Endothelial cell of umbilical vein (primary cell): ENCODE measurements at regions not wholly inside any gene's neighbourhood (a gene's known extent, or its start where the extent isn't known, plus 50 kb on each side); places are given as distances from the start of the nearest gene placed in this dataset.

Experiments
- BruUV-seq: library from RNA; stranded (reverse); fragments of 400-500 nt; replicated peaks from 2 replicates; lab custom pipeline; 2021; lab: Mats Ljungman, UMichigan
- CTCF ChIA-PET: fragments of 300-600, 350-600 bp; sonication (Branson Sonifier 250); formaldehyde crosslinking; loops from one replicate; lab custom pipeline; 2021; ENCODE audit warnings: antibody characterized with exemption, inconsistent platforms; lab: Charles Lee
- POLR2A ChIA-PET: fragments of 300-600, 350-600 bp; sonication (Branson Sonifier 250); formaldehyde crosslinking; loops from one replicate; lab custom pipeline; 2021; ENCODE audit warnings: antibody characterized with exemption, inconsistent platforms; lab: Charles Lee
- DNase-seq: peaks from one replicate; pipeline ENCODE4 v3.0.0-alpha.2; 2011; ENCODE audit warnings: low read depth, low spot score
- FAIRE-seq: peaks from 2 replicates; lab custom pipeline; 2011; peaks lifted over from hg19 to GRCh38; lab: Jason Lieb, UNC
- H2AFZ ChIP-seq: 2 replicates; pipeline ENCODE4 v1.6.0; 2012; ENCODE audit warnings: low read depth, low read length, control low read depth, inconsistent platforms
- H3K27ac ChIP-seq: 2 replicates; pipeline ENCODE4 v1.5.1; 2011; ENCODE audit warnings: low read depth, mild to moderate bottlenecking, control low read depth, low read length, moderate library complexity; ENCODE audit not compliant: insufficient read depth
- H3K27me3 ChIP-seq, 2 experiments: 2 replicates each; pipeline versions ENCODE4 v1.6.0 to v1.6.1; 2011; ENCODE audit warnings: low read length in 2 of 2, mixed read lengths in 1 of 2; ENCODE audit not compliant: control insufficient read depth in 2 of 2, insufficient read depth in 2 of 2
- H3K36me3 ChIP-seq, 2 experiments: 2 replicates in 1 of 2; 3 replicates in 1 of 2; pipeline ENCODE4 v1.5.1; 2011; ENCODE audit warnings: low read length in 2 of 2, mild to moderate bottlenecking in 1 of 2, moderate library complexity in 1 of 2; ENCODE audit not compliant: control insufficient read depth in 2 of 2, insufficient read depth in 2 of 2; ENCODE audit errors: extremely low read depth in 1 of 2
- H3K4me1 ChIP-seq: 3 replicates; pipeline ENCODE4 v1.5.1; 2011; ENCODE audit warnings: mild to moderate bottlenecking, low read length; ENCODE audit not compliant: control insufficient read depth, insufficient read depth; ENCODE audit errors: extremely low read depth
- H3K4me2 ChIP-seq: 2 replicates; pipeline ENCODE4 v1.6.1; 2011; ENCODE audit warnings: low read length, control low read depth, mixed read lengths; ENCODE audit not compliant: insufficient read depth
- H3K4me3 ChIP-seq, 3 experiments: fragments of 200-600 bp in 1 of 3; sonication (generic), shearing (Covaris generic) in 1 of 3; replicated peaks in 1 of 3; 2 replicates each; pipeline ENCODE4 v1.5.1; 2011 to 2016; ENCODE audit warnings: control low read depth in 3 of 3, low read length in 3 of 3, mild to moderate bottlenecking in 2 of 3, inconsistent platforms in 1 of 3, low read depth in 1 of 3, moderate library complexity in 1 of 3; ENCODE audit not compliant: insufficient read depth in 1 of 3
- H3K79me2 ChIP-seq: 2 replicates; pipeline ENCODE4 v1.6.0; 2012; ENCODE audit warnings: low read length, inconsistent platforms; ENCODE audit not compliant: control insufficient read depth, insufficient read depth
- H3K9ac ChIP-seq: replicated peaks from 2 replicates; pipeline ENCODE3; 2011; ENCODE audit warnings: low read length, control low read depth; ENCODE audit not compliant: insufficient read depth; ENCODE audit errors: extremely low read depth
- H3K9me1 ChIP-seq: replicated peaks from 3 replicates; pipeline ENCODE4 v1.6.0; 2011; ENCODE audit warnings: mild to moderate bottlenecking, low read length; ENCODE audit not compliant: control insufficient read depth, insufficient read depth; ENCODE audit errors: extremely low read depth
- H3K9me3 ChIP-seq: replicated peaks from 2 replicates; pipeline ENCODE4 v1.5.1; 2012; ENCODE audit warnings: low read length, inconsistent platforms; ENCODE audit not compliant: control insufficient read depth, insufficient read depth
- H4K20me1 ChIP-seq: replicated peaks from 2 replicates; pipeline ENCODE3; 2011; ENCODE audit warnings: mild to moderate bottlenecking, low read length; ENCODE audit not compliant: control insufficient read depth, insufficient read depth; ENCODE audit errors: extremely low read depth
- CTCF ChIP-seq, 2 donors: IDR thresholded peaks; 1 replicate in 1 of 2; 2 replicates in 1 of 2; pipeline ENCODE4 v1.5.1; 2011; ENCODE audit warnings: low read length in 2 of 2, mild to moderate bottlenecking in 2 of 2, moderate library complexity in 2 of 2, control low read depth in 1 of 2, inconsistent platforms in 1 of 2, low read depth in 1 of 2; ENCODE audit not compliant: insufficient read depth in 1 of 2; ENCODE audit errors: extremely low read depth in 1 of 2
- EZH2 ChIP-seq: IDR thresholded peaks from 2 replicates; pipeline ENCODE4 v1.6.1; 2012; ENCODE audit warnings: borderline replicate concordance, low read depth, mild to moderate bottlenecking, moderate library complexity, low read length, inconsistent platforms; ENCODE audit not compliant: severe bottlenecking
- FOS ChIP-seq: IDR thresholded peaks from 2 replicates; pipeline ENCODE4 v1.6.1; 2011; ENCODE audit warnings: mild to moderate bottlenecking, low read length, moderate library complexity, borderline replicate concordance; ENCODE audit not compliant: insufficient read depth
- GATA2 ChIP-seq: IDR thresholded peaks from 2 replicates; pipeline ENCODE4 v1.7.0; 2011; ENCODE audit warnings: low read depth, mild to moderate bottlenecking, moderate library complexity, mixed read lengths, low read length; ENCODE audit not compliant: insufficient read length, insufficient read depth
- JUN ChIP-seq: IDR thresholded peaks from 2 replicates; pipeline ENCODE4 v1.6.1; 2011; ENCODE audit warnings: borderline replicate concordance, low read depth; ENCODE audit not compliant: insufficient read length, insufficient read depth
- MAX ChIP-seq: IDR thresholded peaks from 2 replicates; pipeline ENCODE4 v1.6.1; 2011; ENCODE audit not compliant: insufficient read depth, insufficient read length
- MYC ChIP-seq: IDR thresholded peaks from one replicate; pipeline ENCODE4 v1.6.1; 2011; ENCODE audit warnings: mild to moderate bottlenecking, low read depth, low read length
- POLR2A ChIP-seq: IDR thresholded peaks from 2 replicates; pipeline ENCODE4 v1.6.1; 2012; ENCODE audit warnings: low read depth, mild to moderate bottlenecking, control low read depth, low read length
- POLR2AphosphoS5 ChIP-seq: IDR thresholded peaks from 2 replicates; pipeline ENCODE4 v1.6.1; 2012; ENCODE audit warnings: low read depth, mild to moderate bottlenecking, control low read depth, low read length, moderate library complexity; ENCODE audit not compliant: insufficient read depth
- dilution Hi-C: fragments of 300-500 bp; cut with MboI; formaldehyde crosslinking; loops from one replicate; pipeline ENCODE4 v1.15.0; 2019; ENCODE audit warnings: low sequenced_read_pairs; ENCODE audit not compliant: extremely low pct_ligation_motif_present
- intact Hi-C: fragments of 100-400 bp; cut with micrococcal nuclease; formaldehyde crosslinking; loops from one replicate; pipeline ENCODE4 v1.10.0; 2022

- ChIA-PET POLR2A (no interaction called here), CTCF (interaction anchor here (0.9 to 1.4 kb wide), 3 partner anchors 17 to 137 kb away, joined by 3 to 4 read pairs (median 4); no protein-coding TSS in a partner anchor)
- Histone ChIP-seq H3K27me3 (no peaks in the 10 kb centered on the region), H3K9ac (no peak overlapping the region), H3K79me2 (no peaks in the 10 kb centered on the region), H3K9me3 (no peaks in the 10 kb centered on the region), H2AFZ (peak overlapping the region; percentile 24), H3K9me1 (no peaks in the 10 kb centered on the region), H3K4me2 (peak overlapping the region; percentile 34), H3K36me3 (no peaks in the 10 kb centered on the region), H3K4me3 (no peak overlapping the region), H3K27ac (peak overlapping the region; percentile 62), H3K4me1 (peaks cover 30% of the 10 kb centered on the region), H4K20me1 (no peaks in the 10 kb centered on the region)
- dilution Hi-C loops (no loop called here), intact Hi-C loops (loop anchor here (1.0 to 10.0 kb wide), 5 partner anchors 23 to 431 kb away; no protein-coding TSS in a partner anchor)
- TSS peak; percentile 30 for BruUV-seq
- no peak for FAIRE-seq
- TF ChIP-seq EZH2 = no peak
- TF ChIP-seq CTCF (IDR thresholded peaks at IDR 0.05; ENCODE audit: extremely low read depth in 1 of 2, insufficient read depth in 1 of 2, low read depth in 1 of 2, low read length in 2 of 2) = no peak
- peak; percentile 58 for TF ChIP-seq GATA2
- no peak for TF ChIP-seq MAX
- TF ChIP-seq JUN = peak; percentile 54
- TF ChIP-seq POLR2AphosphoS5 = no peak
- no peak for TF ChIP-seq MYC
- no peak for TF ChIP-seq FOS
- no peak for TF ChIP-seq POLR2A
- DNase-seq = peak; percentile 93
These were observed 60.5 kb downstream of the POM121L12 start for GRCh38 chr7:53095731-53096501.
